ENCODE measurements at regions not wholly inside any gene's neighbourhood (a gene's known extent, or its start where the extent isn't known, plus 50 kb on each side); places are given as distances from the start of the nearest gene placed in this dataset.
A peak's percentile ranks its signal among the peaks of the same experiment; 100 is the strongest.

DNA sequence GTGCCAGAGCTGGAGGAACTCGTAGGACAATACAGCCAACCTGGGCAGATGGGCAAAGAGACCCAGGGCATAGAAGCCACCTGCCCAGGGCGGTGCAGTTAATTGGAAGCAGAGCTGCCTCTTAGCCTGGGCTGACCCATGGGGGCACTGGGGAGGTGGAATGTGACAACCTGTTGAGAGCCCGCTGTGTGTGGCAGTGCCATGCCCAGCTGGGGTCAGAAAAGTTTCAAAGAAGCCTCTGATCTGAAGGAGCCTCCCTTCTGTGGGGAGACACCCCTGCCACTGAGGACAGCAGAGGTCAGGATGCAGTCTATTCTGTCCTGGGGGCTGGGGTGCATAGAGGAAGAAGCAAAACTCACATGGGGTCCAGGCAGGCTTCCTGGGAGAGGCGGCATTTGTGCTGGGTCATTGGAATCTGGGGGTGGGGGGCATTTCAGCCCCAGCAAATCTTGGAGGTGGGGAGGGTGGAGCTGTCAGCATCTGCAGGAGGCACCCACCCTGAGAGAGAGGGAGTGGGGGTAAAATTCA lies 176.1 kb upstream of the CIBAR2 start:
- Histone ChIP-seq H3K27me3 (ENCODE audit: control insufficient read depth, insufficient read depth) (no peaks in the 10 kb centered on the region), H3K4me1 (ENCODE audit: control insufficient read depth, insufficient read depth, low read length) (no peaks in the 10 kb centered on the region), H3K27ac (ENCODE audit: low read length) (no peak overlapping the region), H3K9me3 (ENCODE audit: control insufficient read depth, low read length) (no peaks in the 10 kb centered on the region), H3K4me3 (ENCODE audit: low read length) (no peak overlapping the region)
- DNase-seq (no peak), ATAC-seq (no peak)
- intact Hi-C loops (cut with DNase I): no loop called here
- 96% methylated on average over 4 of the region's 4 CpGs for WGBS

DNA sequence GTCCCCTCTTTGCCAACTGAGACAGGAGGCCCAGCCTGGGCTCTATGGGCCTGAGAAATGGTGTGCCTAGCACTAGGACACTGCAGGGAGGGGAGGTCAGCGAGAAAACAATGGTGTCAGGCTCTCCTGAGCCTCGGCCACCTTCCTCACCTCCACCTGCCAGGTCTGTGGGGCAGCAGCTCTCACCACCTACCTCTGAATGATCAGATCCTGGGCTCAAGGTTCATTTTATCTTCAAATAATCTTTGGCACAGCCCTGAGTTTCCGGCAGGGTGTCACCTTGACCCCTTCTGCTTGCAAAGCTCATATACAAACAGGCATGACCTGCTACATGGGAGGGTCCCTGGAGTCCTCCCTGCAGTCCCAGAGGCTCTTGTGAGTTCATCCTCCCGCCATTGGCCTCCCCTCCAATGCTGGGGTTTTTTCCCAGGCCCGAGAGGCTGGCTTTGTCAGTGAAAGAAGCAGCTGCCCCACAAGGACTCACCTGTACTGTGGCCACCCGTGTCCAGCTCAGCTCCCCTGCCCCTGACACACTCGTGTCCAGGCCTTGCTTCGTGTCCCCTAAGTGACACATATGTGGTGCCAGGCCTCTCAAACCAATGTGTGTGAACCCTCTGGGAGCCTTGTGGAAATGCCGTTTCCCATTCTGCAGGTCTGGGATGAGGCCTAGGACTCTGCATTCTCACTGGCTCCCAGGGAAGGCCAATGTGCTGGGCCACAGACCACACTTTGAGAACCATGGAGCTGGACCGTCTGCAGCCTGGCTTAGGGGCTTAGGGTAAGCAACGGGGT lies 176.8 kb upstream of the CIBAR2 start:
- ATAC-seq (no peak), DNase-seq (no peak)
- WGBS: 91% methylated on average over 11 of the region's 11 CpGs
- Histone ChIP-seq H3K4me1 (ENCODE audit: control insufficient read depth, insufficient read depth, low read length) (peaks cover 4% of the 10 kb centered on the region), H3K4me3 (ENCODE audit: low read length) (no peak overlapping the region), H3K27me3 (ENCODE audit: control insufficient read depth, insufficient read depth) (no peaks in the 10 kb centered on the region), H3K27ac (ENCODE audit: low read length) (no peak overlapping the region), H3K9me3 (ENCODE audit: control insufficient read depth, low read length) (no peaks in the 10 kb centered on the region)
- intact Hi-C loops (cut with DNase I): no loop called here

DNA sequence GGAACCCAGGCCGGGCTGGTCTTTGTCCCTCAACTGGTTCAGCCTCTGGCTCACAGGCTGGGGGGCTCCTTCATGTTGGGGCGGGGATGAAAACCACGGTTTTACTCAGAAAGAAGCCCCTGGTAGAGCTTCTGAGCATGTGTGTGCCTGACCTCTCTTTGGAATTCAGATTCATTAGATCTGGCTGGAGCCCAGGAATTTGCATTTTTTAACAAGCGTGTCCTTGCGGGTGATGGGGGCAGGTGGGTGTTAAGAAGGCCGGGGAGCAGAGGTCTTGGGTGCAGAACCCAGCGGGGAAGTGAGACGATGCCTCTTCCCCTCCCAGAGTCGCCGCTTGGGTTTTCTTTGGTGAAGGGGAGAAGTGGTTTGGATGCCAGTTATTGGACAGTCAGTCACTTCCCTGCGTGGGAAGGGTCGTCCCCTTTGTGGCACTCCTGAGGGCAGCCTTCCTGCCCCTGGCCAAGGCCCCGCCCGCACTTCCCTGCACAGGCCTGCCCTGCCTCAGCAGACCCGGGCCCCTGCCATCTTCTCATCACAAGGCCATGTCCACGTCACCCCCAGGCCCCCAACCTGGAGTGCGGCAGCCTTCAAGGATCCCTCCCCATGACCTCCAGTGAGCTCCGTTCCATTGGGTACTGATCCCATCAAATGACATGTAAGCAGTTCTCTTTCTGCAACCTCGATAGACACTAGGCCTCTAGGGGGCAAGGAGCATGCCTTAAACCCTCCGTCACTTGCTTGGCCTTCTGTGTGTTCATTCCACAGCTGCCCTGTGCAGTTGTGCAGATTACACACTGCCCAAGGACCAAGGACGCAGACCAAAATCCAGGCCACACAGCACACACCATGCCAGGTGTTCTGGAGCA lies 177.7 kb upstream of the CIBAR2 start:
- H3K4me1 ChIP-seq (ENCODE audit: control insufficient read depth, insufficient read depth, low read length): peaks cover 4% of the 10 kb centered on the region
- DNase-seq (no peak), ATAC-seq (no peak)
- H3K9me3 ChIP-seq (ENCODE audit: control insufficient read depth, low read length): no peaks in the 10 kb centered on the region
- no peak overlapping the region for H3K27ac ChIP-seq (ENCODE audit: low read length)
- 90% methylated on average over 21 of the region's 21 CpGs for WGBS
- no peak overlapping the region for H3K4me3 ChIP-seq (ENCODE audit: low read length)
- intact Hi-C loops (cut with DNase I): loop anchor here in 1 of 4 donors (10.0 kb wide), 1 partner anchor 175 kb away; the partner anchor contains the start of gene CIBAR2
- no peaks in the 10 kb centered on the region for H3K27me3 ChIP-seq (ENCODE audit: control insufficient read depth, insufficient read depth)

DNA sequence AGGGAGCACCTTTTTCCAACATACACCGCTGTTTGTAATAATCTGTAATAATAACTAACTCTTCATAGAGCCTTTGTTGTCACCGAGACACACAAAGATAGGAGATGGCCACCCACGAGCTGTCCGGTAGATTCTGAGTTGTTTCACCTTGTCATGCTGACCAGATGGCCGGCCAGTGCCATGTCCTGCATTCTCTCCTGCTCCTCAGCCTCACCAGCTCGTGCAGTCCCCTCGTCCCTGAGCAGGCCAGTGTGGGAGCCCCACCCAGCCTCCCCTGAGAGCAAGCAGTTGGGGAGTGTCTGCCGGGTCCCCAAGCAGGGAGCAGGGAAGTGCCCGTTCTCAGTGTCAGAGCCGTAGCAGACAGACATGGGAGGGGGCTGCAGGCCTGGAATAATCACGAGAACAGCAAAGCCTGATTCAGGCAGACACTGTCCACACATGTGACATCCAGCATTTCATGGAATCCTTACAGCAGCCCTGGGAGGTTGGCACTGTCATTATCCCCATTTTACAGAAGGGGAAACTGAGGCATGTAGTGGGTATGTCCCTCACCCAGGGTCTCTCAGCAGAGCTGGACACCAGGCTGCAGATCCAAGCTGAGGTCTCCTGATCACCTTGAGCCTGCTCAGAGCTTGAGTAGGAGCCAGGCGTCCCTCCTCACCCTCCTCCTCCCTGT lies 178.5 kb upstream of the CIBAR2 start:
- H3K9me3 ChIP-seq (ENCODE audit: control insufficient read depth, low read length): no peaks in the 10 kb centered on the region
- no peak for ATAC-seq
- 79% methylated on average over 12 of the region's 12 CpGs for WGBS
- no peak overlapping the region for H3K4me3 ChIP-seq (ENCODE audit: low read length)
- intact Hi-C loops (cut with DNase I): loop anchor here in 1 of 4 donors (10.0 kb wide), 1 partner anchor 176 kb away; the partner anchor contains the start of gene CIBAR2
- H3K27ac ChIP-seq (ENCODE audit: low read length): no peak overlapping the region
- no peak for DNase-seq
- H3K27me3 ChIP-seq (ENCODE audit: control insufficient read depth, insufficient read depth): no peaks in the 10 kb centered on the region
- H3K4me1 ChIP-seq (ENCODE audit: control insufficient read depth, insufficient read depth, low read length): peaks cover 4% of the 10 kb centered on the region

DNA sequence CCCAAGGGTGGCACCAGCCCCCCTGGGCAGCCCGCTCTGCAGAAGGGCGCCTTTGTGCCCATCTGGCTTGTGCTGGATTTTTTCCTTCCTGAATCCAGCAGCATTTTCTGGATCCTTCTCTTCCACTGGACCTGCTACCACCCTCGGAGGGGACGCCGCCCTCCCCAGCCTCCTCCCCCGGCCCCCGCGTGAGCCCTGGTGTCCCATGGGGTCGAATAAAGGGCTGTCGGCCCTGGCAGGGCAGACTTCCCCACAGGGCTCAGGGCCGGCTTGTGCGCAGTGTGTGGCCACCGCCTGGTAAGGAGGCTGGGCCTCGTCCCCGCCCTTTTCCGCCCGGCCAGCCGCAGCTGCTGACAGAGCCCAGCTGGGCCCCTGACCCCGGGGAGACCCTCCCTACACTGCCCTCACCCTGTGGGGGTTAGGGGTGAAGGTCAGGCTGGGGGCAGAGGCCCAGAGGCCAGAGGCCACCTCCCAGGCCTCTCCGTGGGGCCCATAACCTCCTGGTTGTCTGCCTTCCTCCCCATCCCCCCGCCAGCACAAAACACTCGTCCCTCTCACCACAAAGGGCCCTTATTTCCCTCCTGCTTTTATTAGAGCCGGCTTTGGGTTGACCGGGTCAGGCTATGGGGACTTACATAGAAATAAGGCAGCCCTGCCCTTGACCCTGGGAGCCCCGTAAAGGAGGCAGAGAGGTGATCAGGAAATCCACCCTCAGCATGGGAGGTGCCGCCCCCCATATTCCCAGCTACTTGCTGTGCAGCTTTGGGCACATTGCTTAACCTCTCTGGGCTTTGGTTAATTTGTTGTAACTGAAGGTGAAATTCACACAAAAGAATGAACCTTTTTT lies 179.3 kb upstream of the CIBAR2 start:
- DNase-seq: peak; percentile 80 to 90 (median 90)
- peaks cover 4% of the 10 kb centered on the region for H3K4me1 ChIP-seq (ENCODE audit: control insufficient read depth, insufficient read depth, low read length)
- intact Hi-C loops (cut with DNase I): loop anchor here in 1 of 4 donors (10.0 kb wide), 1 partner anchor 177 kb away; the partner anchor contains the start of gene CIBAR2
- no peaks in the 10 kb centered on the region for H3K27me3 ChIP-seq (ENCODE audit: control insufficient read depth, insufficient read depth)
- H3K9me3 ChIP-seq (ENCODE audit: control insufficient read depth, low read length): no peaks in the 10 kb centered on the region
- 64% methylated on average over 26 of the region's 26 CpGs for WGBS
- ATAC-seq: peak; percentile 70
- no peak overlapping the region for H3K4me3 ChIP-seq (ENCODE audit: low read length)
- no peak overlapping the region for H3K27ac ChIP-seq (ENCODE audit: low read length)

DNA sequence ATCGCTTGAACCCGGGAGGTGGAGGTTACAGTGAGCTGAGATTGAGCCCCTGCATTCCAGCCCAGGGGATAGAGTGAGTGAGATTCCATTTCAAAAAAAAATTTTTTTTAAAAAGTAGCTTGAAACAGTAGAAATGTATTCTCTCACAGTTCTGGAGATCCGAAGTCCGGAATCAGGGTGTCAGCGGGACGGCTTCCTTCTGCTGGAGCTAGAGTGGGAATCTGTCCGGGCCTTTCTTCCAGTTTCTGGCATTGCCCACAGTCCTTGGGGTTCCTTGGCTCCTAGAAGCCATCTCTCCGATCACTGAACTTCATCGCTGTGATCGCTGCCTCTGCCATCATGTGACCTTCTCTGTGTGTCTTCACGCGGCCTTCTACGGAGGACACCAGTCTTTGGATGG lies 181.2 kb upstream of the CIBAR2 start:
- WGBS: 98% methylated on average over 13 of the region's 13 CpGs
- no peak overlapping the region for H3K4me3 ChIP-seq (ENCODE audit: low read length)
- H3K9me3 ChIP-seq (ENCODE audit: control insufficient read depth, low read length): no peaks in the 10 kb centered on the region
- ATAC-seq: no peak
- DNase-seq: no peak
- H3K27me3 ChIP-seq (ENCODE audit: control insufficient read depth, insufficient read depth): no peaks in the 10 kb centered on the region
- H3K27ac ChIP-seq (ENCODE audit: low read length): no peak overlapping the region
- intact Hi-C loops (cut with DNase I): loop anchor here in 1 of 4 donors (10.0 kb wide), 1 partner anchor 179 kb away; the partner anchor contains the start of gene CIBAR2
- peaks cover 4% of the 10 kb centered on the region for H3K4me1 ChIP-seq (ENCODE audit: control insufficient read depth, insufficient read depth, low read length)

DNA sequence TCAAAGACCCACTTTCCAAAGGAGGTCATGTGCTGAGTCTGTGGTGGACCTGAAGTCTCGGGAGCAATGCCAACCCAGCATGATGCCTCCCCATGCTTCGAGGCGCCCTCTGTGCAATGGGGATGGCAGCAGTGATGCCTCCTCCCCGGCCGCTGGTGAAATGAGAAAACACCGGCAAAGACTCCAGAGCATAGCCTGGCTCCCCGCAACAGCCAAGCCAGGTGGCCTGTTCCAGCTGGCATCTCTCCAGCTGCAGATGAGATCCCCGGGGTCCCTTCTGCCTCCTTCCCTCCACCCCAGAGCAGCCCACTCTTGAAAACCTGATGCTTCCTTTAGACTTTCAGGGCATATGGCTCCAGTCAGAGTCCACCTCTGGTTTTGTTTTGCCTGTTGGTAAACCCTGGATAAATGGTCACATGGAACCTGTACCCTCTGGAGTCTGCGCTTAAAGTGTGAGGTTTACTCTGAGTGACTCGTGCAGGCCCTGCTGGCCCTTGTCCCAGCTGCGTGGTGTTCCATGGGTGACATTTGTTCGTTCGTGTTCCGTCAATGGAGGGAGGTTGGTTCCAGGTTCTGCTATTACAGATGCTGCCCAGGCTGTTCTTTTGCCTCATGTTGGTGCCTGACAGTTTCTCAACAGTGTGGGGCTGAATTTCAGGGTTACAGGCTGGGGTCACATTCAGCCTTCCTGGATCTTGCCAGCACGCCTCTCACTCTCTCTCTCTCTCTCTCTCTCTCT lies 181.8 kb upstream of the CIBAR2 start:
- H3K27ac ChIP-seq (ENCODE audit: low read length): peak overlapping the region; percentile 31
- DNase-seq: peak in 1 of 3 donors; percentile 47
- peak; percentile 34 to 39 for ATAC-seq
- 64% methylated on average over 15 of the region's 15 CpGs for WGBS
- H3K4me1 ChIP-seq (ENCODE audit: control insufficient read depth, insufficient read depth, low read length): peaks cover 4% of the 10 kb centered on the region
- intact Hi-C loops (cut with DNase I): loop anchor here in 1 of 4 donors (10.0 kb wide), 1 partner anchor 179 kb away; the partner anchor contains the start of gene CIBAR2
- no peaks in the 10 kb centered on the region for H3K27me3 ChIP-seq (ENCODE audit: control insufficient read depth, insufficient read depth)
- H3K9me3 ChIP-seq (ENCODE audit: control insufficient read depth, low read length): no peaks in the 10 kb centered on the region
- no peak overlapping the region for H3K4me3 ChIP-seq (ENCODE audit: low read length)

DNA sequence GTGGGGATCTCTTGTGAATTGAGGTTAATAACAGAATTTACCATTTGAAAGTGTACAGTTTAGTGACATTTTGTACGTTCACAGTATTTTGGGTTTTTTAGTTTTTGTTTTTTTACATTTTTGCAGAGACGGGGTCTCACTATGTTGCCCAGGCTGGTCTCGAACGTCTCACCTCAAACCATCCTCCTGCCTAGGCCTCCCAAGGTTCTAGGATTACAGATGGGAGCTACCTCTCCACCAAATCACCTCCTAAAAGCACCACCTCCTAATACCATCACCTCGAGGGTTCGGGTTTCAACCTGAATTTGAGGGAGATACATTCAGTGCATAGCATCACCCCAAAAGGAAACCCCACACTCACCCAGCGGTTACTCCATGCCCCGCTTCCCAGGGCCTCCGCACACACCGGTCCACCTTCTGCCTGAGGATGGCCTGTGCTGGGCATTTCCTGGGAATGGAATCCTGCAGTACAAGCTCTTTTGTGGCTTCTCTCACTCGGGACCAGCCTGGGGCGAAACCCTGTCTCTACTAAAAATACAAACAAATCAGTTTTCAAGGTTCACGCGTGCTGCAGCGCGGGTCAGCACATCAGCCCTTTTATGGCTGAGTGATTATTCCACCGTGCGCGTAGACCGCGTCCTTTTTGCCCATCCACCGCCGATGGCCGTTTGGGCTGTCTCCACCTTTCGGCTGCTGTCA lies 182.7 kb upstream of the CIBAR2 start:
- Histone ChIP-seq H3K27ac (ENCODE audit: low read length) (no peak overlapping the region), H3K4me1 (ENCODE audit: control insufficient read depth, insufficient read depth, low read length) (peaks cover 4% of the 10 kb centered on the region), H3K27me3 (ENCODE audit: control insufficient read depth, insufficient read depth) (no peaks in the 10 kb centered on the region), H3K9me3 (ENCODE audit: control insufficient read depth, low read length) (no peaks in the 10 kb centered on the region), H3K4me3 (ENCODE audit: low read length) (no peak overlapping the region)
- 96% methylated on average over 25 of the region's 25 CpGs for WGBS
- ATAC-seq (no peak), DNase-seq (no peak)
- intact Hi-C loops (cut with DNase I): loop anchor here in 1 of 4 donors (10.0 kb wide), 1 partner anchor 180 kb away; the partner anchor contains the start of gene CIBAR2
